Osteocyte (in vitro differentiated cells): ENCODE measurements at regions not wholly inside any gene's neighbourhood (a gene's known extent, or its start where the extent isn't known, plus 50 kb on each side); places are given as distances from the start of the nearest gene placed in this dataset.

ENCODE experiments used
- DNase-seq: peaks from one replicate; pipeline ENCODE4 v3.0.0; 2021; ENCODE audit warnings: mixed read lengths; ENCODE audit not compliant: unreplicated experiment; ENCODE audit errors: extremely low spot score
- H3K27ac Mint-ChIP-seq: one replicate; pipeline ENCODE4 v1.8.0; 2021; ENCODE audit warnings: mild to moderate bottlenecking, mixed read lengths; ENCODE audit not compliant: unreplicated experiment
- H3K27me3 Mint-ChIP-seq: one replicate; pipeline ENCODE4 v1.8.0; 2021; ENCODE audit warnings: mixed read lengths; ENCODE audit not compliant: unreplicated experiment
- H3K36me3 Mint-ChIP-seq: one replicate; pipeline ENCODE4 v1.8.0; 2021; ENCODE audit warnings: mixed read lengths; ENCODE audit not compliant: unreplicated experiment
- H3K4me1 Mint-ChIP-seq: one replicate; pipeline ENCODE4 v1.8.0; 2021; ENCODE audit warnings: mixed read lengths; ENCODE audit not compliant: unreplicated experiment
- H3K4me3 Mint-ChIP-seq: one replicate; pipeline ENCODE4 v1.8.0; 2021; ENCODE audit warnings: mild to moderate bottlenecking, moderate library complexity, mixed read lengths; ENCODE audit not compliant: unreplicated experiment
- H3K9me3 Mint-ChIP-seq: one replicate; pipeline ENCODE4 v1.8.0; 2021; ENCODE audit warnings: mixed read lengths; ENCODE audit not compliant: unreplicated experiment
- CTCF ChIP-seq: fragments of 200-600 bp; sonication (generic); IDR thresholded peaks from 2 replicates; pipeline ENCODE4 v1.5.0; 2021; ENCODE audit warnings: antibody characterized with exemption, mild to moderate bottlenecking, moderate library complexity

DNA sequence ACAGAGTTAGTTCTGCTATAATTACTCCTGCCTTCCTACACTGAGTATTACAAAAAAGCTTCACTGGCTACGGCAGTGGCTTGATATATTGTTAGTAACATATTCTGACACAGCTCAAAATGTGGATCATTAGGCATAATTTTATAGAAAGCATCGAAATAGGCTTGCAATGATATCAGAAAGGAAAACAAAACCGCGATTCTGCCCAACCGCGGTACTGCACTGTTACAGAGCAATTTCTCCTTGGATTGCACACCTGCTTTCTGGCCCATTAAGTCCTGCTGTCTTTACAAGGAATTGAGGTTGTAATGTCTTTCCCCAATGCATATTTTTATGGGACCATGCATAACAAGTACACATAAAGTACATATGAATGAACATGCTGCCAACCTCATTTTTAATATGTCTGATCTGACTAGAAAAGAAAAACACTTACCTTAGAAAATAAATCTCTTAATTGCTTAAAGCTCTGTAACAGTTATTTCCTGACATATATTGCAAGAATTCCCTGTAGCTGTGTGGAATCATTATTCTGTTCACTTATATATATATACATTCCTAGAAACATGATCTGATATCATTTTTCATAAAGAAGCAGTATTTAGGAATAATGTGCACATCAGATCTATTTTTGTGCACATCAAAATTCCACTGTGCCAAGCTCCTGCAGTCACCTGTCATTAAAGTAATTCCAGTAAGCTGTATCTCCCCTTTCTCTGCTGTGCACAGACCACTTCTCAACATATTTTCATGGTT lies 763.9 kb downstream of the HACE1 start:
- TF ChIP-seq CTCF = no peak
- Mint-ChIP-seq H3K4me3 (no peak overlapping the region), H3K36me3 (no peaks in the 10 kb centered on the region), H3K9me3 (no peaks in the 10 kb centered on the region), H3K27ac (no peak overlapping the region), H3K4me1 (no peaks in the 10 kb centered on the region), H3K27me3 (no peaks in the 10 kb centered on the region)
- no peak for DNase-seq

DNA sequence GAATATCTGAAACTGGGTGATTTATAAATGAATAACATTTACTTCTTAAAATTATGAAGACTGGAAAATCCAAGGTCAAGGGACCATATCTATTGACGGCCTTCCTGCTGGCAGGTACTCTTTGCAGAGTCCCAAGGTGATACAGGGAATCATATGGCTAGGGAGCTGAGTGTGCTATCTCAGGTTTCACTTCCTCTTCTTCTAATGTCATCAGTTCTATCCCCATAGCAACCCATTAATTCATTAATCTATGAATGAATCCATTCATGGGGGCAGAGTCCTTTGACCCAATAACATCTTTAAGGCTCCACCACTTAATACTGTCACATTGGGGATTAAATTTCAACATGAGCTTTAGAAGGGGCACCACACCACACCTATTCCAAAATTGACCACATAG lies 772.0 kb downstream of the HACE1 start:
- DNase-seq = no peak
- TF ChIP-seq CTCF = no peak
- Mint-ChIP-seq H3K27ac (no peak overlapping the region), H3K4me1 (no peaks in the 10 kb centered on the region), H3K36me3 (no peaks in the 10 kb centered on the region), H3K9me3 (peaks cover 3% of the 10 kb centered on the region), H3K4me3 (no peak overlapping the region), H3K27me3 (no peaks in the 10 kb centered on the region)

- DNase-seq = no peak
- Mint-ChIP-seq H3K4me3 (no peak overlapping the region), H3K4me1 (no peaks in the 10 kb centered on the region), H3K27me3 (no peaks in the 10 kb centered on the region), H3K9me3 (no peaks in the 10 kb centered on the region), H3K36me3 (no peaks in the 10 kb centered on the region), H3K27ac (no peak overlapping the region)
- TF ChIP-seq CTCF = no peak
These were observed 791.4 kb downstream of the HACE1 start for GRCh38 chr6:104068281-104068680.

DNA sequence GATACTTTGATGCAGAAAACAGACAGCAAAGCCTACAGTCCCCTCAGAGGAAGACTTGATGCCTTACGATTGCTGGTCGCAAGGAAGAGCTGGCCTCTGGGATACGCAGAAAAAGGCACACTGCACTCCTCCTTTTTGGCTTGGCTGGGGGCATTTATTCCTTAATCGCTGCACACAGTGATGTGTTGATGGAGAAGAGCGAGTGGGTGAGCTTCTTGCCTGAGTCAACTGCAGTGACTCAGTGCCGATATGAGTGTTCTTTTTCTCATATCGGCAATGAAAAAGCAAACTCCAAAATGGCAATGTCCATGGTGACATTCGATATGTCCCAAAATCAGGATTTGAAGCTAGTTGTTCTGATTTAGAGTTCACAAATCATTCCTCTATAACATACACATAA lies 794.8 kb downstream of the HACE1 start:
- no peaks in the 10 kb centered on the region for H3K27me3 Mint-ChIP-seq
- H3K9me3 Mint-ChIP-seq = no peaks in the 10 kb centered on the region
- H3K36me3 Mint-ChIP-seq = no peaks in the 10 kb centered on the region
- no peak for DNase-seq
- H3K4me3 Mint-ChIP-seq = no peak overlapping the region
- H3K4me1 Mint-ChIP-seq = no peaks in the 10 kb centered on the region
- H3K27ac Mint-ChIP-seq = no peak overlapping the region
- TF ChIP-seq CTCF = no peak

DNA sequence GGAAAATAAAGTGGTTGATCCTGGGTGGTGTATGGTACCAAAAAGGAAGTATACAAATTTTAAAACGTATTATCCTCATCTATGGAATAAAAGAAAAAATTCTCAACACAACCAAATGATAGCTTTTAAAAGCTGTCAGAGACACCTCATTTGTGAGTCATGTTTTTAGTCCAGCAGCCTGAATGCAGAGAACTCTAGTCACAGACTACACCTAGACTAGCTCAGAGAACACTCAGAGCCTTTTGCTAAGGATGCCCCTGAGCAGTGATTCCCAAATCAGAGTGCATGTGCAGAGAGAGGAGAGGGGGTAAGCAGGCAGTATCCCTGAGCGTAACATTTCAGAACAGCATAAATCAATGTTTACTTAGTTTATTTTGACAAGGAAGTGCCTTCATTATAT lies 809.3 kb downstream of the HACE1 start:
- H3K27ac Mint-ChIP-seq = no peak overlapping the region
- TF ChIP-seq CTCF = no peak

More for the DNA sequence above, 809.3 kb downstream of the HACE1 start:
- DNase-seq = no peak
- H3K4me3 Mint-ChIP-seq = no peak overlapping the region
- H3K9me3 Mint-ChIP-seq = no peaks in the 10 kb centered on the region
- peaks cover 9% of the 10 kb centered on the region for H3K4me1 Mint-ChIP-seq
- H3K36me3 Mint-ChIP-seq = no peaks in the 10 kb centered on the region
- H3K27me3 Mint-ChIP-seq = peaks cover 7% of the 10 kb centered on the region
